H1 (cell line): ENCODE measurements at regions not wholly inside any gene's neighbourhood (a gene's known extent, or its start where the extent isn't known, plus 50 kb on each side); places are given as distances from the start of the nearest gene placed in this dataset.

Experiments
- CTCF ChIA-PET: fragments of 300-600 bp; sonication (Branson Sonifier 250); formaldehyde crosslinking; loops from one replicate; lab custom pipeline; 2021; ENCODE audit not compliant: partially characterized antibody; lab: Charles Lee
- POLR2A ChIA-PET: fragments of 300-600 bp; sonication (Branson Sonifier 250); formaldehyde crosslinking; loops from one replicate; lab custom pipeline; 2021; ENCODE audit warnings: inconsistent platforms; ENCODE audit not compliant: partially characterized antibody; lab: Charles Lee
- DNase-seq, 2 experiments: peaks; one replicate each; pipeline versions ENCODE4 v3.0.0 to v3.0.0-alpha.2; 2010 to 2022; ENCODE audit warnings: low spot score in 2 of 2, low read depth in 1 of 2, mixed read lengths in 1 of 2
- FAIRE-seq: peaks from 2 replicates; lab custom pipeline; 2011; peaks lifted over from hg19 to GRCh38; lab: Jason Lieb, UNC
- H2AFZ ChIP-seq: 2 replicates; pipeline ENCODE4 v1.8.1; 2012; ENCODE audit warnings: low read length, inconsistent platforms
- H2AK5ac ChIP-seq: 2 replicates; pipeline ENCODE4 v1.6.1; 2013; ENCODE audit warnings: low read depth, low read length
- H2BK120ac ChIP-seq: replicated peaks from 2 replicates; pipeline ENCODE3; 2013; ENCODE audit warnings: low read depth, low read length, inconsistent platforms
- H2BK12ac ChIP-seq: 2 replicates; pipeline ENCODE4 v1.6.1; 2013; ENCODE audit warnings: low read depth, low read length
- H2BK15ac ChIP-seq: 2 replicates; pipeline ENCODE4 v1.6.1; 2013; ENCODE audit warnings: low read length
- H2BK20ac ChIP-seq: 2 replicates; pipeline ENCODE4 v1.6.1; 2013; ENCODE audit warnings: low read length
- H2BK5ac ChIP-seq: 2 replicates; pipeline ENCODE4 v1.6.1; 2013; ENCODE audit warnings: low read depth, low read length
- H3K14ac ChIP-seq: 2 replicates; pipeline ENCODE4 v1.6.1; 2013; ENCODE audit warnings: inconsistent platforms; ENCODE audit not compliant: insufficient read length
- H3K18ac ChIP-seq: 2 replicates; pipeline ENCODE4 v1.6.1; 2013; ENCODE audit warnings: low read length; ENCODE audit errors: extremely low read depth
- H3K23ac ChIP-seq: 2 replicates; pipeline ENCODE4 v1.6.1; 2013; ENCODE audit warnings: inconsistent platforms; ENCODE audit not compliant: insufficient read length
- H3K23me2 ChIP-seq: 2 replicates; pipeline ENCODE4 v1.6.1; 2013; ENCODE audit warnings: low read depth, low read length
- H3K27ac ChIP-seq: 2 replicates; pipeline ENCODE4 v1.6.1; 2011; ENCODE audit warnings: low read depth, low read length, inconsistent platforms
- H3K27me3 ChIP-seq, 4 experiments: replicated peaks in 1 of 4; 1 replicate in 1 of 4; 2 replicates in 3 of 4; pipeline versions ENCODE4 v1.6.1 to v1.8.1; 2011 to 2013; ENCODE audit warnings: low read length in 3 of 4, mild to moderate bottlenecking in 3 of 4, inconsistent platforms in 2 of 4, mixed read lengths in 2 of 4, moderate library complexity in 1 of 4; ENCODE audit not compliant: control insufficient read depth in 3 of 4, insufficient read depth in 3 of 4; ENCODE audit errors: extremely low read depth in 1 of 4
- H3K36me3 ChIP-seq, 4 experiments: 2 replicates each; pipeline versions ENCODE4 v1.6.1 to v1.8.1; 2011 to 2013; ENCODE audit warnings: mild to moderate bottlenecking in 4 of 4, low read length in 3 of 4, moderate library complexity in 2 of 4, control low read depth in 1 of 4, inconsistent platforms in 1 of 4; ENCODE audit not compliant: insufficient read depth in 4 of 4, control insufficient read depth in 2 of 4
- H3K4ac ChIP-seq: replicated peaks from 2 replicates; pipeline ENCODE3; 2013; ENCODE audit warnings: low read length, low read depth, mixed read lengths, inconsistent platforms; ENCODE audit not compliant: insufficient read length
- H3K4me1 ChIP-seq, 4 experiments: replicated peaks in 1 of 4; 1 replicate in 1 of 4; 2 replicates in 3 of 4; pipeline versions ENCODE4 v1.6.1 to v1.8.1; 2011 to 2013; ENCODE audit warnings: low read length in 3 of 4, inconsistent platforms in 2 of 4, mixed read lengths in 1 of 4; ENCODE audit not compliant: insufficient read depth in 4 of 4, control insufficient read depth in 3 of 4
- H3K4me2 ChIP-seq, 2 experiments: 2 replicates each; pipeline versions ENCODE4 v1.6.1 to v1.8.1; 2011 to 2013; ENCODE audit warnings: low read depth in 2 of 2, low read length in 2 of 2, control low read depth in 1 of 2, inconsistent platforms in 1 of 2, mild to moderate bottlenecking in 1 of 2; ENCODE audit not compliant: insufficient read depth in 1 of 2
- H3K4me3 ChIP-seq, 4 experiments: fragments of 200-600, 300-600 bp in 1 of 4; sonication (generic), shearing (Covaris generic), sonication (Bioruptor Twin) in 1 of 4; 2 replicates each; pipeline versions ENCODE4 v1.5.1 to v1.8.1; 2011 to 2016; ENCODE audit warnings: low read length in 4 of 4, low read depth in 3 of 4, control low read depth in 2 of 4, inconsistent platforms in 2 of 4, mild to moderate bottlenecking in 2 of 4, mixed read lengths in 1 of 4, moderate library complexity in 1 of 4; ENCODE audit not compliant: insufficient read depth in 2 of 4; ENCODE audit errors: extremely low read depth in 1 of 4
- H3K56ac ChIP-seq: replicated peaks from 2 replicates; pipeline ENCODE3; 2013; ENCODE audit warnings: low read depth, mild to moderate bottlenecking, mixed read lengths, low read length, inconsistent platforms; ENCODE audit not compliant: insufficient read length
- H3K79me1 ChIP-seq: 2 replicates; pipeline ENCODE4 v1.6.1; 2013; ENCODE audit warnings: low read depth, low read length, control low read depth
- H3K79me2 ChIP-seq, 2 experiments: 2 replicates each; pipeline versions ENCODE4 v1.6.1 to v1.8.1; 2012 to 2013; ENCODE audit warnings: low read length in 2 of 2, mild to moderate bottlenecking in 2 of 2, inconsistent platforms in 1 of 2; ENCODE audit not compliant: insufficient read depth in 2 of 2, control insufficient read depth in 1 of 2
- H3K9ac ChIP-seq, 4 experiments: replicated peaks in 1 of 4; 1 replicate in 1 of 4; 2 replicates in 3 of 4; pipeline versions ENCODE4 v1.6.1 to v1.8.1; 2011 to 2013; ENCODE audit warnings: low read depth in 3 of 4, low read length in 3 of 4, control low read depth in 2 of 4, mild to moderate bottlenecking in 2 of 4, moderate library complexity in 2 of 4, inconsistent platforms in 1 of 4; ENCODE audit errors: extremely low read depth in 1 of 4
- H3K9me3 ChIP-seq, 2 experiments: 2 replicates each; pipeline versions ENCODE4 v1.6.1 to v1.8.1; 2012 to 2013; ENCODE audit warnings: mild to moderate bottlenecking in 2 of 2, moderate library complexity in 2 of 2, control low read depth in 1 of 2, inconsistent platforms in 1 of 2, low read depth in 1 of 2, low read length in 1 of 2, mixed read lengths in 1 of 2; ENCODE audit not compliant: insufficient read depth in 2 of 2
- H4K20me1 ChIP-seq, 2 experiments: replicated peaks in 1 of 2; 2 replicates each; pipeline versions ENCODE3 to v1.8.1; 2011 to 2013; ENCODE audit warnings: inconsistent platforms in 2 of 2, low read length in 2 of 2, mild to moderate bottlenecking in 1 of 2; ENCODE audit not compliant: insufficient read depth in 2 of 2, control insufficient read depth in 1 of 2
- H4K5ac ChIP-seq: 2 replicates; pipeline ENCODE4 v1.6.1; 2013; ENCODE audit warnings: low read length, low read depth, mixed read lengths, inconsistent platforms; ENCODE audit not compliant: insufficient read length
- H4K8ac ChIP-seq: 2 replicates; pipeline ENCODE4 v1.8.0; 2013; ENCODE audit warnings: mild to moderate bottlenecking, moderate library complexity, low read length, inconsistent platforms; ENCODE audit not compliant: insufficient read depth; ENCODE audit errors: extremely low read depth
- H4K91ac ChIP-seq: replicated peaks from 2 replicates; pipeline ENCODE3; 2013; ENCODE audit warnings: low read length, mixed read lengths, inconsistent platforms; ENCODE audit not compliant: insufficient read length
- CTBP2 ChIP-seq: IDR thresholded peaks from 2 replicates; pipeline ENCODE4 v1.7.0; 2011; ENCODE audit warnings: borderline replicate concordance, mild to moderate bottlenecking, moderate library complexity, mixed read lengths, low read length; ENCODE audit not compliant: insufficient read depth, insufficient read length
- EP300 ChIP-seq, 2 experiments: IDR thresholded peaks; 1 replicate in 1 of 2; 2 replicates in 1 of 2; pipeline ENCODE4 v1.6.1; 2011 to 2012; ENCODE audit warnings: low read depth in 2 of 2, low read length in 2 of 2, mild to moderate bottlenecking in 2 of 2, borderline replicate concordance in 1 of 2, inconsistent platforms in 1 of 2, moderate library complexity in 1 of 2
- JUND ChIP-seq: IDR thresholded peaks from 2 replicates; pipeline ENCODE4 v1.6.1; 2011; ENCODE audit warnings: mild to moderate bottlenecking, improper control_type of control experiment, low read length
- KDM4A ChIP-seq: IDR thresholded peaks from one replicate; pipeline ENCODE4 v1.7.1; 2012; ENCODE audit warnings: low read depth, mild to moderate bottlenecking, moderate library complexity, low read length, inconsistent platforms; ENCODE audit not compliant: severe bottlenecking
- NRF1 ChIP-seq: IDR thresholded peaks from 2 replicates; pipeline ENCODE4 v1.6.1; 2011; ENCODE audit warnings: mild to moderate bottlenecking, low read depth, low read length, improper control_type of control experiment
- POLR2A ChIP-seq, 2 experiments: IDR thresholded peaks; 1 replicate in 1 of 2; 2 replicates in 1 of 2; pipeline ENCODE4 v1.6.1; 2011; ENCODE audit warnings: low read depth in 2 of 2, low read length in 2 of 2, mild to moderate bottlenecking in 2 of 2; ENCODE audit errors: control extremely low read depth in 1 of 2
- RAD21 ChIP-seq, 2 experiments: IDR thresholded peaks in 1 of 2; conservative IDR thresholded peaks in 1 of 2; 2 replicates each; pipeline ENCODE4 v1.6.1; 2011; ENCODE audit warnings: low read depth in 2 of 2, low read length in 2 of 2, improper control_type of control experiment in 1 of 2, inconsistent platforms in 1 of 2, mild to moderate bottlenecking in 1 of 2, moderate library complexity in 1 of 2
- RBBP5 ChIP-seq: IDR thresholded peaks from 2 replicates; pipeline ENCODE4 v1.7.1; 2012; ENCODE audit warnings: low read depth, mild to moderate bottlenecking, inconsistent platforms, low read length, moderate library complexity, borderline replicate concordance
- RXRA ChIP-seq: IDR thresholded peaks from 2 replicates; pipeline ENCODE4 v1.6.1; 2011; ENCODE audit warnings: low read depth, mild to moderate bottlenecking, low read length, moderate library complexity; ENCODE audit not compliant: insufficient read depth
- WGBS, 2 experiments: shearing (Covaris generic) in 1 of 2; methylation state at CpG; one replicate each; pipeline versions ENCODE4 v1.1.6 to v1.1.7; 2013 to 2015; ENCODE audit warnings: low lambda C conversion rate in 2 of 2, mixed read lengths in 2 of 2, inconsistent platforms in 1 of 2, low coverage in 1 of 2, missing lambda C conversion rate in 1 of 2; ENCODE audit not compliant: insufficient replicate concordance in 2 of 2, insufficient coverage in 1 of 2, insufficient read length in 1 of 2; ENCODE audit errors: extremely low coverage in 1 of 2, missing lambda C conversion rate in 1 of 2; 5-methylcytosine and 5-hydroxymethylcytosine counted together

GRCh38 chr12:34606749-34607519 lies 584.6 kb downstream of the ALG10 start:
- whole genome bisulfite sequencing, 2 experiments: 77% methylated on average over 20 of the region's 24 CpGs; no CpG with 5 or more reads in 1 of the 2 experiments
- Histone ChIP-seq H2BK5ac (no peak overlapping the region), H3K23me2 (no peaks in the 10 kb centered on the region; the same call in 1 of the 2 replicates), H3K4ac (no peak overlapping the region), H4K20me1 (no peaks in the 10 kb centered on the region), H4K91ac (no peak overlapping the region), H2AFZ (no peak overlapping the region), H3K23ac (no peak overlapping the region), H4K5ac (no peak overlapping the region), H3K27me3 (no peaks in the 10 kb centered on the region), H3K4me2 (no peak overlapping the region), H3K4me1 (no peaks in the 10 kb centered on the region), H4K8ac (no peak overlapping the region), H3K27ac (no peak overlapping the region), H2AK5ac (no peak overlapping the region), H2BK120ac (no peak overlapping the region), H3K14ac (no peak overlapping the region), H3K18ac (no peak overlapping the region), H2BK20ac (no peak overlapping the region), H3K79me2 (no peaks in the 10 kb centered on the region), H3K4me3 (no peak overlapping the region), H3K36me3 (no peaks in the 10 kb centered on the region), H3K79me1 (no peaks in the 10 kb centered on the region), H3K9me3 (peaks cover 55 to 61% of the 10 kb centered on the region in 2 experiments; a peak in 3 of 4 replicates), H2BK12ac (no peak overlapping the region), H2BK15ac (no peak overlapping the region), H3K9ac (no peak overlapping the region), H3K56ac (no peak overlapping the region)
- no peak for TF ChIP-seq RBBP5
- no peak for TF ChIP-seq KDM4A
- no peak for TF ChIP-seq POLR2A (IDR thresholded peaks at IDR 0.05; ENCODE audit: control extremely low read depth in 1 of 2, low read depth in 2 of 2, low read length in 2 of 2)
- TF ChIP-seq NRF1: no peak
- no peak for TF ChIP-seq JUND
- no peak for TF ChIP-seq EP300 (IDR thresholded peaks at IDR 0.05; ENCODE audit: borderline replicate concordance in 1 of 2, low read depth in 2 of 2, low read length in 2 of 2)
- no peak for TF ChIP-seq CTBP2
- TF ChIP-seq RAD21 (IDR thresholded peaks at IDR 0.05 in 1 of 2, conservative IDR thresholded peaks at IDR 0.05 in 1 of 2; ENCODE audit: low read depth in 2 of 2, low read length in 2 of 2): no peak
- TF ChIP-seq RXRA: no peak
- no peak for FAIRE-seq
- ChIA-PET POLR2A (no interaction called here), CTCF (no interaction called here)
- no peak for DNase-seq
